GM23338 (cell line): ENCODE measurements at regions not wholly inside any gene's neighbourhood (a gene's known extent, or its start where the extent isn't known, plus 50 kb on each side); places are given as distances from the start of the nearest gene placed in this dataset.

ENCODE experiments used
- ATAC-seq: fragments of 200-7000 bp; cut with Tn5 transposase; 3 replicates; pipeline ENCODE4 v1.9.1; 2020
- DNase-seq: peaks from one replicate; pipeline ENCODE4 v3.0.0-alpha.2; 2015; ENCODE audit warnings: low spot score
- H2AFZ ChIP-seq: fragments of 200-600 bp; sonication (generic); 2 replicates; pipeline ENCODE4 v1.8.0; 2016; ENCODE audit warnings: antibody characterized with exemption, mild to moderate bottlenecking, moderate library complexity
- H3F3A ChIP-seq: fragments of 200-600 bp; sonication (generic); replicated peaks from 2 replicates; pipeline ENCODE4 v1.8.0; 2017; ENCODE audit warnings: antibody characterized with exemption, mixed run types, low read depth
- H3K27ac ChIP-seq: fragments of 200-600 bp; sonication (generic); 2 replicates; pipeline ENCODE4 v1.6.1; 2016; ENCODE audit warnings: low read depth
- H3K27me3 ChIP-seq: fragments of 200-600 bp; sonication (generic); 2 replicates; pipeline ENCODE4 v1.8.0; 2016; ENCODE audit warnings: mild to moderate bottlenecking, mixed run types, moderate library complexity; ENCODE audit not compliant: insufficient read depth
- H3K36me3 ChIP-seq: fragments of 200-600 bp; sonication (generic); 2 replicates; pipeline ENCODE4 v1.8.0; 2016; ENCODE audit warnings: mild to moderate bottlenecking; ENCODE audit not compliant: insufficient read depth
- H3K4me1 ChIP-seq: fragments of 200-600 bp; sonication (generic); 2 replicates; pipeline ENCODE4 v1.8.0; 2016; ENCODE audit warnings: mild to moderate bottlenecking, moderate library complexity; ENCODE audit not compliant: insufficient read depth
- H3K4me2 ChIP-seq: fragments of 200-600 bp; sonication (generic); 2 replicates; pipeline ENCODE4 v1.7.1; 2017; ENCODE audit warnings: mixed run types
- H3K4me3 ChIP-seq: fragments of 200-600 bp; sonication (generic); 2 replicates; pipeline ENCODE4 v1.6.1; 2016; ENCODE audit warnings: mixed run types
- H3K79me2 ChIP-seq: fragments of 200-600 bp; sonication (generic); replicated peaks from 2 replicates; pipeline ENCODE4 v1.8.0; 2017; ENCODE audit warnings: mild to moderate bottlenecking; ENCODE audit not compliant: insufficient read depth
- H3K9me2 ChIP-seq: fragments of 200-600 bp; sonication (generic); 2 replicates; pipeline ENCODE4 v1.8.0; 2017; ENCODE audit not compliant: insufficient read depth
- H4K20me1 ChIP-seq: fragments of 200-600 bp; sonication (generic); replicated peaks from 2 replicates; pipeline ENCODE4 v1.8.0; 2017; ENCODE audit warnings: mild to moderate bottlenecking; ENCODE audit not compliant: insufficient read depth
- H3K27ac Mint-ChIP-seq: 2 replicates; pipeline ENCODE4 v1.8.0; 2020; ENCODE audit warnings: inconsistent platforms, mild to moderate bottlenecking, moderate library complexity, mixed read lengths
- H3K27me3 Mint-ChIP-seq: 3 replicates; pipeline ENCODE4 v1.8.0; 2022; ENCODE audit warnings: low read depth, mild to moderate bottlenecking, moderate library complexity, mixed read lengths, inconsistent platforms; ENCODE audit not compliant: insufficient read depth, poor library complexity
- H3K36me3 Mint-ChIP-seq: 3 replicates; pipeline ENCODE4 v1.8.0; 2021; ENCODE audit warnings: low read depth, mild to moderate bottlenecking, inconsistent platforms, moderate library complexity, mixed read lengths
- H3K4me1 Mint-ChIP-seq: 3 replicates; pipeline ENCODE4 v1.8.0; 2020; ENCODE audit warnings: mild to moderate bottlenecking, inconsistent platforms, mixed read lengths
- H3K4me3 Mint-ChIP-seq: 3 replicates; pipeline ENCODE4 v1.8.0; 2021; ENCODE audit warnings: moderate library complexity, mild to moderate bottlenecking, inconsistent platforms, mixed read lengths
- H3K9me3 Mint-ChIP-seq: 3 replicates; pipeline ENCODE4 v1.8.0; 2020; ENCODE audit warnings: moderate library complexity, mild to moderate bottlenecking, inconsistent platforms, mixed read lengths
- CREB1 ChIP-seq: fragments of 250-450 bp; sonication (Bioruptor Pico); IDR thresholded peaks from 2 replicates; pipeline ENCODE4 v1.5.0; 2020; ENCODE audit warnings: low read depth, mild to moderate bottlenecking, moderate library complexity
- EZH2 ChIP-seq: fragments of 200-600 bp; sonication (generic); IDR thresholded peaks from one replicate; pipeline ENCODE4 v1.8.0; 2017; ENCODE audit warnings: antibody characterized with exemption, mild to moderate bottlenecking, low read depth; ENCODE audit not compliant: unreplicated experiment
- EZH2phosphoT487 ChIP-seq: fragments of 200-600 bp; sonication (generic); IDR thresholded peaks from one replicate; pipeline ENCODE4 v1.8.1; 2018; ENCODE audit warnings: antibody characterized with exemption; ENCODE audit not compliant: unreplicated experiment
- JUNB ChIP-seq: IDR thresholded peaks from one replicate; pipeline ENCODE4 v1.6.1; 2016; ENCODE audit warnings: antibody characterized with exemption; ENCODE audit not compliant: unreplicated experiment
- NANOG ChIP-seq: IDR thresholded peaks from 2 replicates; pipeline ENCODE4 v1.6.1; 2016; ENCODE audit warnings: antibody characterized with exemption, borderline replicate concordance
- POLR2AphosphoS5 ChIP-seq: IDR thresholded peaks from 2 replicates; pipeline ENCODE4 v1.6.1; 2016; ENCODE audit warnings: antibody characterized with exemption, low read depth
- STAT1 ChIP-seq: IDR thresholded peaks from one replicate; pipeline ENCODE4 v1.6.1; 2016; ENCODE audit warnings: antibody characterized with exemption; ENCODE audit not compliant: unreplicated experiment
- ZNF114 ChIP-seq: fragments of 250-450 bp; sonication (Bioruptor Pico); IDR thresholded peaks from 2 replicates; pipeline ENCODE4 v1.5.0; 2020; ENCODE audit warnings: mild to moderate bottlenecking, moderate library complexity
- ZNF331 ChIP-seq: fragments of 250-450 bp; sonication (Bioruptor Pico); IDR thresholded peaks from 2 replicates; pipeline ENCODE4 v1.5.0; 2020; ENCODE audit warnings: low read depth, mild to moderate bottlenecking, moderate library complexity
- ZNF462 ChIP-seq: fragments of 250-450 bp; sonication (Bioruptor Pico); IDR thresholded peaks from 2 replicates; pipeline ENCODE4 v1.5.0; 2020; ENCODE audit warnings: mild to moderate bottlenecking, moderate library complexity
- TF ChIP-seq, protein P1 (sequence below): IDR thresholded peaks from 2 replicates; pipeline ENCODE4 v1.6.1; 2016; ENCODE audit warnings: antibody characterized with exemption
- TF ChIP-seq, protein P2 (sequence below), 2 experiments: fragments of 200-600 bp in 1 of 2; sonication (generic) in 1 of 2; conservative IDR thresholded peaks; 2 replicates each; pipeline versions ENCODE4 v1.5.1 to v1.6.1; 2016 to 2017; ENCODE audit warnings: antibody characterized with exemption in 2 of 2, low read depth in 2 of 2, mild to moderate bottlenecking in 2 of 2, moderate library complexity in 1 of 2
- TF ChIP-seq, protein P3 (sequence below): IDR thresholded peaks from one replicate; pipeline ENCODE4 v1.6.1; 2018; ENCODE audit warnings: antibody characterized with exemption; ENCODE audit not compliant: unreplicated experiment

- no peaks in the 10 kb centered on the region for H3K36me3 Mint-ChIP-seq
- H3K4me3 Mint-ChIP-seq: no peak overlapping the region
- peaks cover 14% of the 10 kb centered on the region for H3K4me1 Mint-ChIP-seq
- TF ChIP-seq CREB1 (CRISPR knock-in tag) (no peak), EZH2phosphoT487 (no peak), ZNF114 (CRISPR knock-in tag) (no peak), ZNF462 (CRISPR knock-in tag) (no peak), POLR2AphosphoS5 (no peak), STAT1 (no peak), NANOG (no peak), EZH2 (no peak), JUNB (no peak), ZNF331 (CRISPR knock-in tag) (no peak)
- TF ChIP-seq, protein P1, sequence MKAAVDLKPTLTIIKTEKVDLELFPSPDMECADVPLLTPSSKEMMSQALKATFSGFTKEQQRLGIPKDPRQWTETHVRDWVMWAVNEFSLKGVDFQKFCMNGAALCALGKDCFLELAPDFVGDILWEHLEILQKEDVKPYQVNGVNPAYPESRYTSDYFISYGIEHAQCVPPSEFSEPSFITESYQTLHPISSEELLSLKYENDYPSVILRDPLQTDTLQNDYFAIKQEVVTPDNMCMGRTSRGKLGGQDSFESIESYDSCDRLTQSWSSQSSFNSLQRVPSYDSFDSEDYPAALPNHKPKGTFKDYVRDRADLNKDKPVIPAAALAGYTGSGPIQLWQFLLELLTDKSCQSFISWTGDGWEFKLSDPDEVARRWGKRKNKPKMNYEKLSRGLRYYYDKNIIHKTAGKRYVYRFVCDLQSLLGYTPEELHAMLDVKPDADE: no peak
- TF ChIP-seq, protein P2, sequence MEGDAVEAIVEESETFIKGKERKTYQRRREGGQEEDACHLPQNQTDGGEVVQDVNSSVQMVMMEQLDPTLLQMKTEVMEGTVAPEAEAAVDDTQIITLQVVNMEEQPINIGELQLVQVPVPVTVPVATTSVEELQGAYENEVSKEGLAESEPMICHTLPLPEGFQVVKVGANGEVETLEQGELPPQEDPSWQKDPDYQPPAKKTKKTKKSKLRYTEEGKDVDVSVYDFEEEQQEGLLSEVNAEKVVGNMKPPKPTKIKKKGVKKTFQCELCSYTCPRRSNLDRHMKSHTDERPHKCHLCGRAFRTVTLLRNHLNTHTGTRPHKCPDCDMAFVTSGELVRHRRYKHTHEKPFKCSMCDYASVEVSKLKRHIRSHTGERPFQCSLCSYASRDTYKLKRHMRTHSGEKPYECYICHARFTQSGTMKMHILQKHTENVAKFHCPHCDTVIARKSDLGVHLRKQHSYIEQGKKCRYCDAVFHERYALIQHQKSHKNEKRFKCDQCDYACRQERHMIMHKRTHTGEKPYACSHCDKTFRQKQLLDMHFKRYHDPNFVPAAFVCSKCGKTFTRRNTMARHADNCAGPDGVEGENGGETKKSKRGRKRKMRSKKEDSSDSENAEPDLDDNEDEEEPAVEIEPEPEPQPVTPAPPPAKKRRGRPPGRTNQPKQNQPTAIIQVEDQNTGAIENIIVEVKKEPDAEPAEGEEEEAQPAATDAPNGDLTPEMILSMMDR (conservative IDR thresholded peaks at IDR 0.05; ENCODE audit: low read depth in 2 of 2): no peak
- TF ChIP-seq, protein P3, sequence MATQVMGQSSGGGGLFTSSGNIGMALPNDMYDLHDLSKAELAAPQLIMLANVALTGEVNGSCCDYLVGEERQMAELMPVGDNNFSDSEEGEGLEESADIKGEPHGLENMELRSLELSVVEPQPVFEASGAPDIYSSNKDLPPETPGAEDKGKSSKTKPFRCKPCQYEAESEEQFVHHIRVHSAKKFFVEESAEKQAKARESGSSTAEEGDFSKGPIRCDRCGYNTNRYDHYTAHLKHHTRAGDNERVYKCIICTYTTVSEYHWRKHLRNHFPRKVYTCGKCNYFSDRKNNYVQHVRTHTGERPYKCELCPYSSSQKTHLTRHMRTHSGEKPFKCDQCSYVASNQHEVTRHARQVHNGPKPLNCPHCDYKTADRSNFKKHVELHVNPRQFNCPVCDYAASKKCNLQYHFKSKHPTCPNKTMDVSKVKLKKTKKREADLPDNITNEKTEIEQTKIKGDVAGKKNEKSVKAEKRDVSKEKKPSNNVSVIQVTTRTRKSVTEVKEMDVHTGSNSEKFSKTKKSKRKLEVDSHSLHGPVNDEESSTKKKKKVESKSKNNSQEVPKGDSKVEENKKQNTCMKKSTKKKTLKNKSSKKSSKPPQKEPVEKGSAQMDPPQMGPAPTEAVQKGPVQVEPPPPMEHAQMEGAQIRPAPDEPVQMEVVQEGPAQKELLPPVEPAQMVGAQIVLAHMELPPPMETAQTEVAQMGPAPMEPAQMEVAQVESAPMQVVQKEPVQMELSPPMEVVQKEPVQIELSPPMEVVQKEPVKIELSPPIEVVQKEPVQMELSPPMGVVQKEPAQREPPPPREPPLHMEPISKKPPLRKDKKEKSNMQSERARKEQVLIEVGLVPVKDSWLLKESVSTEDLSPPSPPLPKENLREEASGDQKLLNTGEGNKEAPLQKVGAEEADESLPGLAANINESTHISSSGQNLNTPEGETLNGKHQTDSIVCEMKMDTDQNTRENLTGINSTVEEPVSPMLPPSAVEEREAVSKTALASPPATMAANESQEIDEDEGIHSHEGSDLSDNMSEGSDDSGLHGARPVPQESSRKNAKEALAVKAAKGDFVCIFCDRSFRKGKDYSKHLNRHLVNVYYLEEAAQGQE: no peak
- ATAC-seq (no peak), DNase-seq (no peak)
- peaks cover 5% of the 10 kb centered on the region; the same call in 1 of the 2 replicates for H3K4me1 ChIP-seq
- H3K4me2 ChIP-seq: no peak overlapping the region
- no peaks in the 10 kb centered on the region for H4K20me1 ChIP-seq
- no peaks in the 10 kb centered on the region for H3K27me3 ChIP-seq
- peaks cover 8% of the 10 kb centered on the region; the same call in 1 of the 2 replicates for H3K9me2 ChIP-seq
- no peaks in the 10 kb centered on the region for H3K27me3 Mint-ChIP-seq
- no peaks in the 10 kb centered on the region for H3K9me3 Mint-ChIP-seq
- no peaks in the 10 kb centered on the region for H3F3A ChIP-seq
- no peaks in the 10 kb centered on the region for H3K79me2 ChIP-seq
- peak overlapping the region; percentile 20; the same call in 1 of the 2 replicates for H2AFZ ChIP-seq
- no peak overlapping the region for H3K27ac Mint-ChIP-seq
- no peaks in the 10 kb centered on the region for H3K36me3 ChIP-seq
- H3K4me3 ChIP-seq: no peak overlapping the region
- no peak overlapping the region for H3K27ac ChIP-seq
Observed at GRCh38 chr11:95429376-95429907, 198.4 kb upstream of the SESN3 start.
